B cell (primary cell): ENCODE measurements at regions not wholly inside any gene's neighbourhood (a gene's known extent, or its start where the extent isn't known, plus 50 kb on each side); places are given as distances from the start of the nearest gene placed in this dataset.

Experiments used
- CTCF ChIP-seq: fragments of 200-600 bp; IDR thresholded peaks from one replicate; pipeline ENCODE4 v1.8.0; 2022; ENCODE audit warnings: antibody characterized with exemption, mild to moderate bottlenecking
- EZH2 ChIP-seq: IDR thresholded peaks from 2 replicates; pipeline ENCODE4 v1.6.1; 2012; ENCODE audit warnings: borderline replicate concordance, low read depth, mild to moderate bottlenecking, moderate library complexity, low read length; ENCODE audit not compliant: insufficient read depth, poor library complexity, severe bottlenecking

DNA sequence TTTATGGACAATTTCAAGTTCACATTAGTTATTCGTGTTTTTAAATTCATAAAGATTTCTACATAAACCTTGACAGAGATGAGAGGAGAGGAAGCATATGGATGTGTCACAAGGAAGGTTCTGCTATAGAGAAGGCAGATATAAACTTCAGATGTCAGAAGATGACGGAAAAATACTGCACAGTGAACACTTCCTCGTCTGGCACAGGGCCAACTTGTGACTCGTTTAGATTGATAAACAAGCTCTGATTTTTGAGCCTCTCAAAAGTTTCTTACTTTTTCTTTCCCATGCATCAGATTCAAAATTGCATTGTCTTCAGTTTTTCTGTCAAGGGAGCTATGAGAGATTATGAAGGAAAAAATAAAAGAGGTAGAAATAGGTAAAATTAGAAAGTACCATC, 156.4 kb upstream of the MINDY3 start:
- TF ChIP-seq CTCF (no peak), EZH2 (no peak)
